SW 1271 (cell line): ENCODE measurements at regions not wholly inside any gene's neighbourhood (a gene's known extent, or its start where the extent isn't known, plus 50 kb on each side); places are given as distances from the start of the nearest gene placed in this dataset.

ENCODE experiments used
- DNase-seq, 2 experiments: peaks; one replicate each; lab custom pipeline; 2025; lab: John Stamatoyannopoulos, UW

DNA sequence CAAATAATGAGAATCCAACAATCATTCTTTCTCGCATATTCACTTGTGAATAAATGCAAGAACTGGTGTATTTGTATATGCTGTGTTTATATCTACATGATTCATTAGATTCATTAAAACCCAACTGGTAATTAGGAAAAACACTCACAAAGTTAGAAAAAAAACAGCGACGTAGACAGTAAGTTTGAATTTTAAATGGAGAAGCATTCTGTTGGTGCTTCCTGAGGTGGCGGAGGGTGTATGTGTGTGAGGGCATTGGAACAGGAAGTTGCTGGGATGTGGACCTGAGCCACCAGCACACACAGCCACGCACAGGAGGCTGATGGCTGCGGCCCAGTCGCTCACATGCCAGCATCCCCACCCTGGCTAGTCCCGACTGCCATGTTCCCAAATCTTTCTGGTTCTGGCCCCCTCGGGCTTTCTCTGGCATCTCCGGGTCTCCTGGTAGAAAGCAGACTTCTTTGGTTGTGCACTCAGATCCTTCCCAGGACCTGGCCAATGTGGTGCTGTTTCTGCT, 121.6 kb upstream of the IRF2BP2 start:
- DNase-seq, result no peak

DNA sequence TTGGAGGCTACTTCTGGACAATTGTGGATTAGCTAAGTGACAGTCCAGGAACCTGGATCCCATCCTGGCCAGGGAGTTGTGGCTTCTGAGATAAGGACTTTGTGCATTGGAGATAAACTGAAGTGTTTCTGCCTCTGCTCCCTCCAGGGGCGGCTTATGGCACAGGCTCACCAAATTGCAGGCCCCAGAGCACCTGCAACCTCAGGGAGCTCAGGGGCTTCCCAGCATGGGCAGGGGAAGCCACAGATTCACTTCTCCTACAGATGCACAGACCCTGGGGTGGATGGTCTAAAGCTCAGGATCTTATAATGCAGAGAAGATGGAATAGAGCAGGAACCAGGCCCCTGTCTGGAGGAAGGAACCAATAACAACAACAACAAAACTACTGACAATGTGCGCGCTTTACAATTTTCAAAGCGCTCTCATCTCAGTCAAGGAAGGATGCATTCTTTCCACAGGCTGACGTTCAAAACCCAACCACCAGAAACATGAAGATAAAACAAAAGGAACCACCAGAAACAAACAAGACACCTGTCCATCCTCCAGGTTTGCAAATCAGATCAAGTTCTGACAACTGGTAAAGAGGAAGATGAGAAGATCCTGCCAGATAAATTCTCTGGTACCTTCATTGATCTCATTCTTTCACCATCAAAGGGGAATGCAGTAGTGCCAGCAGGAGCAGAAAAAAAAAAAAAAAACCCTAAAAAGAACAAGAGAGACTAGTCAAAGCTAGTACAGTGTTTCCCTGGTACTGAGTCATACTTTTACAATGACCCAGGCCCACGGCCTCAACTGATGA, 121.0 kb upstream of the IRF2BP2 start:
- DNase-seq, result no peak

GRCh38 chr1:234730475-234730769, 120.4 kb upstream of the IRF2BP2 start:
- DNase-seq, result no peak

- DNase-seq, result no peak
Observed at GRCh38 chr1:234729561-234730474, 119.8 kb upstream of the IRF2BP2 start.

DNA sequence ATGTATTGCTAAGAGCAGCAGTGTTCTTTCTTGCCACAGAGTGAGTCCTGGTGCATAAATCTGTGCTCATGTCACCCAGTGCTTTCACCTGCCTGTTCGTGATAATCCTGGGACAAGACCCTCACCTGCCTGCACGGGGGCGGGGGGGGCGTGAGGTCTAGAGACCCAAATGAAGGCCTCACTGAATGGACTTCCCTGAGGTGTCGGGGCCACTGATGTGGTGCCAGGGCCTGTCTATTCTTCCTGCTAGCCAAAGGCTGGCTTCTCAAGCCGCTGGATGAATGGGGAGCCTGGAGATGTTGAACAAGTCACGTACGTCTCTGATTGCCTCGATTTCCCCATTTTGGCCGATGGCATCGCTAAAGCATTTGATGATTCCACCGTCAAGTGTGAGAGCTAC, 118.8 kb upstream of the IRF2BP2 start:
- DNase-seq, result no peak

- DNase-seq, result no peak
Observed at GRCh38 chr1:234727018-234727940, 117.3 kb upstream of the IRF2BP2 start.

DNA sequence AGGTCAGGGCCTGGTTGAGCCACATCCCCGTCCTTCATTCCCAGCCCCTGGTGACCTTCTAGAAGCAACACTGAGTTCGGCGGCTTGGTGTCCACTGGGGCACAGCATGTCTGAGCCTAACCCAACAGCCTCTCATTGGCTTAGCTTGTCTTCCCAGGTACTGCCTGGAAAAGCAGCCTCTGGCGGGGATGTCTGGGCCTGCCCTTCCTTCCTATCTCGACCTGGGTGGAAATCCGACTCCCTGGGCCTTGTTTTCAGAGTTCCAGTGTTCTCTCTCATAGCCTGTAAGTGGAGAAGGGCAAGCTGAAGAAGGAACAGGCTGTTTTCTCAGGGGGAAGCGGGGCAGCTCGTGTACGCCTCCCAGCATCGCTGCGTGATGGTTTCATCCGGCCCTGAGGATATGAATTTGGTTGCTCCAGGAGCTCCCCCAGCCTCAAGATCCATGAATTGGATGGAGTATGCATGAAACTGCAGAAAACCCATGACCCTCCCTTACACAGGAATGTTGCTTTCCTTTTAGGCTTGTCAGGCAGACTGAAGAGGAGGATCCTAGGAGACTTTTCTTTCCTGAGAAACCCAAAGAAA, 116.5 kb upstream of the IRF2BP2 start:
- no peak for DNase-seq

- no peak for DNase-seq
Observed at GRCh38 chr1:234725177-234726132, 115.5 kb upstream of the IRF2BP2 start.

- DNase-seq, result no peak
Observed at GRCh38 chr1:234724516-234725176, 114.7 kb upstream of the IRF2BP2 start.

DNA sequence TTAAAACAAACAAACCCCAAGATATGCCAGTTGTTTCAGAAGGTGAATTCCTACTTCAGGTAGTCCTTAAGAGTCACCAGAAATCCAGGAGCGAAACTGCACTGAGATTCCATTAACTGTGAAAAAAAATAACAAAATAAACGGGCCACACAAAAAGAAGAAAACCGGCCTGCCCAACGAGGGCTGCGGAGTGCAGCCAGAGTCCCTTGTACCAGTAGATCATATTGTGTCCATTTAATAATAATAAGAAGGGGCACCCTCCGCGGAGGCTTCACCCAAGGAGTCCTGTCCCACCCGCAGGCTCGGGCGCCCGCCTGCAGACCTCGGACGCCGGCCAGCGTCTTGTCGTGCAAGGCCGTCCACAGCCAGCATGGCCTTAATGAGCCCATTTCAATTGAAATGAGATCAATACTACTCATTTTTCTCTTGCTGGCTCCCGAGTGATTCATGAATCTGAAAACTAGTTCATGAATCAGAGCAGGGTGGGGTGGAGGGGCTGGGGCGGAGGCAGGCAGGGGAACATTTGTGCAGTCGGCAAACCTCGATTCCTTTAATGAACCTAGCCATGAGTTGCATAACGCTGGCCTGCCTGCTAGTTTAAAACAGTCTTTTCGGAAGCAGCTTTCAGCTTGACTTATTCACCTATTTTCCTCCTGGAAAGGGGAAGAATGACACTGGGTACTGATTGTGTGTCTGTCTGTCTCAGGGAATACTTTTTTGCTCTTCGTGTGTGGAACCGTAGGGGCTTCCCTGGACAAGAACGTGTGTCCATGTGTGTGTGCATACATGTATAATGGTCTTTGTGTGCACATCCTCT, 113.1 kb upstream of the IRF2BP2 start:
- DNase-seq, result peak in 1 of 2 experiments; percentile 49

- DNase-seq, result no peak
Observed at GRCh38 chr1:234722270-234722704, 112.3 kb upstream of the IRF2BP2 start.

GRCh38 chr1:234721476-234722269, 111.7 kb upstream of the IRF2BP2 start:
- no peak for DNase-seq

DNA sequence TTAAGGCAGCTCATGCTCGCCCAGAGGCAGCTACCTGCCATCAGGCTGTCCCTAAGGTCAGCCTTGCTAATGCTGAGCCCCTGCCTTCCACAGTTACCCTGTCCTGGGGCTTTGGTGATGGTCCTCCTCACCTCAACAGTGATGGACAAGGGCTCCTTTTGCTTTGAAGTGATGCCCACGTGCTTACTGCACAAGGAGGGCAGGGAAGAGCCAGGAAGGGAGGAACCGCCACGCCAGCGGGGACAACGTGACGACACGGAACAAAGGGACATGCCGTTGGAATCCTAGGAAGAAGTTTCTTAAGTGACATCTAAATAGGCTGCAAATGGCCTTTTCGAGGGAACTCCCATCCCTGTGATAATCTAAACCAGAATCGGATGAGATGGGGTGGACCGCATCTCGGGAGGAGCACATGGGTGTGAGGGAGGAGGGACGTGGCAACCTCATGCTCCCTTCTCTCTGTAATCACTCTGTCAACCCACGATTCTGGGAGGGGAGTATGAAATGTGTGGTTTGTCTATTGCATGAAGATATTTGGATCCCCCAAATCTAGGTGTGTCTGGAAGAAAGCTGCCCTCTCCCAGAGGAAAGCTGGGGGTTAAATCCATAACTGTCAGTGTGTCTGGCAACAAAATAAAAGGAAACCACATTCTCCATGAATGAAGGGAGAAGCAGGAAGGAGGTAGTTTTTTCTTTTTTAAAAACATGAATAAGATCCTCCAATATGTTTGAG, 110.9 kb upstream of the IRF2BP2 start:
- no peak for DNase-seq

GRCh38 chr1:234719454-234720251, 109.7 kb upstream of the IRF2BP2 start:
- no peak for DNase-seq

GRCh38 chr1:234718496-234719453, 108.8 kb upstream of the IRF2BP2 start:
- no peak for DNase-seq
